SK-N-SH (cell line): ENCODE measurements at regions not wholly inside any gene's neighbourhood (a gene's known extent, or its start where the extent isn't known, plus 50 kb on each side); places are given as distances from the start of the nearest gene placed in this dataset.

Source experiments
- CTCF ChIA-PET: fragments of 300-600, 350-600 bp; formaldehyde crosslinking; extraction: SDS; loops from one replicate; lab custom pipeline; 2021; lab: Yijun Ruan, JAX
- POLR2A ChIA-PET: fragments of 350-600 bp; sonication (Branson Sonifier 250); formaldehyde crosslinking; extraction: SDS; loops from one replicate; lab custom pipeline; 2020; ENCODE audit warnings: antibody characterized with exemption, inconsistent platforms; lab: Yijun Ruan, JAX
- DNase-seq: peaks from one replicate; pipeline ENCODE4 v3.0.0; 2012
- H2AFZ ChIP-seq: fragments of 200-600 bp; sonication (generic); 2 replicates; pipeline ENCODE4 v1.8.1; 2016; ENCODE audit warnings: antibody characterized with exemption, mild to moderate bottlenecking, low read depth
- H3F3A ChIP-seq: fragments of 200-600 bp; sonication (generic); replicated peaks from 2 replicates; pipeline ENCODE3; 2016; ENCODE audit warnings: antibody characterized with exemption, mild to moderate bottlenecking; ENCODE audit not compliant: insufficient read depth
- H3K27ac ChIP-seq, 2 experiments: fragments of 200-500 bp in 1 of 2; fragments of 200-600 bp in 1 of 2; sonication (Bioruptor generic) in 1 of 2; sonication (generic), shearing (Covaris generic) in 1 of 2; 2 replicates each; pipeline versions ENCODE4 v1.5.1 to v1.6.1; 2014 to 2016; ENCODE audit warnings: low read depth in 2 of 2, inconsistent platforms in 1 of 2, low read length in 1 of 2, mild to moderate bottlenecking in 1 of 2, mixed read lengths in 1 of 2
- H3K27me3 ChIP-seq: fragments of 200-600 bp; sonication (generic), shearing (Covaris generic); 2 replicates; pipeline ENCODE4 v1.6.1; 2016; ENCODE audit warnings: mixed run types; ENCODE audit not compliant: insufficient read depth
- H3K36me3 ChIP-seq, 2 experiments: fragments of 200-500 bp in 1 of 2; fragments of 200-600 bp in 1 of 2; sonication (Bioruptor generic) in 1 of 2; sonication (generic) in 1 of 2; replicated peaks in 1 of 2; 2 replicates each; pipeline versions ENCODE3 to v1.5.1; 2014 to 2016; ENCODE audit warnings: low read length in 1 of 2, mild to moderate bottlenecking in 1 of 2; ENCODE audit not compliant: insufficient read depth in 2 of 2, control insufficient read depth in 1 of 2
- H3K4me1 ChIP-seq, 2 experiments: fragments of 200-500 bp in 1 of 2; fragments of 200-600 bp in 1 of 2; sonication (Bioruptor generic) in 1 of 2; sonication (generic), shearing (Covaris generic) in 1 of 2; 2 replicates each; pipeline versions ENCODE4 v1.5.1 to v1.6.1; 2014 to 2016; ENCODE audit warnings: low read depth in 1 of 2, low read length in 1 of 2, mixed run types in 1 of 2; ENCODE audit not compliant: insufficient read depth in 2 of 2, control insufficient read depth in 1 of 2
- H3K4me2 ChIP-seq: fragments of 200-600 bp; sonication (generic), shearing (Covaris generic); 2 replicates; pipeline ENCODE4 v1.6.1; 2017; ENCODE audit warnings: mixed run types
- H3K4me3 ChIP-seq, 2 experiments: fragments of 200-500 bp in 1 of 2; fragments of 200-600 bp in 1 of 2; sonication (Bioruptor generic) in 1 of 2; sonication (generic), shearing (Covaris generic) in 1 of 2; 2 replicates each; pipeline versions ENCODE4 v1.5.1 to v1.8.1; 2014 to 2016; ENCODE audit warnings: low read depth in 2 of 2, inconsistent platforms in 1 of 2, low read length in 1 of 2, mild to moderate bottlenecking in 1 of 2, mixed read lengths in 1 of 2, moderate library complexity in 1 of 2
- H3K79me2 ChIP-seq: fragments of 200-600 bp; sonication (generic); 2 replicates; pipeline ENCODE4 v1.8.1; 2017; ENCODE audit warnings: mild to moderate bottlenecking; ENCODE audit not compliant: insufficient read depth
- H3K9ac ChIP-seq: fragments of 200-600 bp; sonication (generic); 2 replicates; pipeline ENCODE4 v1.6.1; 2017; ENCODE audit warnings: mixed run types
- H3K9me2 ChIP-seq: fragments of 200-600 bp; sonication (generic); 2 replicates; pipeline ENCODE4 v1.6.1; 2017; ENCODE audit warnings: mixed run types
- H3K9me3 ChIP-seq: fragments of 200-600 bp; sonication (generic); 2 replicates; pipeline ENCODE4 v1.6.1; 2017; ENCODE audit warnings: mixed run types, mild to moderate bottlenecking, moderate library complexity
- H4K20me1 ChIP-seq: fragments of 200-600 bp; sonication (generic); 2 replicates; pipeline ENCODE4 v1.6.1; 2017; ENCODE audit warnings: mild to moderate bottlenecking, mixed run types; ENCODE audit not compliant: insufficient read depth
- ELF1 ChIP-seq: IDR thresholded peaks from 2 replicates; pipeline ENCODE4 v1.4.0; 2012
- EP300 ChIP-seq, 2 experiments: IDR thresholded peaks; 2 replicates each; pipeline versions ENCODE4 v1.4.0 to v1.6.1; 2012; ENCODE audit warnings: borderline replicate concordance in 1 of 2, low read depth in 1 of 2, low read length in 1 of 2
- EZH2phosphoT487 ChIP-seq: fragments of 200-600 bp; sonication (generic); IDR thresholded peaks from 2 replicates; pipeline ENCODE4 v1.6.1; 2017; ENCODE audit warnings: low read depth, mixed run types, mild to moderate bottlenecking, antibody characterized with exemption, moderate library complexity, borderline replicate concordance
- FOSL2 ChIP-seq: IDR thresholded peaks from 2 replicates; pipeline ENCODE4 v1.4.0; 2012; ENCODE audit warnings: low read depth, mild to moderate bottlenecking, moderate library complexity, borderline replicate concordance
- FOXJ3 ChIP-seq: sonication (generic); formaldehyde crosslinking; IDR thresholded peaks from 2 replicates; pipeline ENCODE4 v1.5.1; 2020; ENCODE audit warnings: mild to moderate bottlenecking, missing genetic modification reagents
- FOXM1 ChIP-seq: IDR thresholded peaks from 2 replicates; pipeline ENCODE4 v1.4.0; 2012; ENCODE audit warnings: low read depth, mild to moderate bottlenecking
- GABPA ChIP-seq: IDR thresholded peaks from 2 replicates; pipeline ENCODE4 v1.4.0; 2012; ENCODE audit warnings: low read depth, mild to moderate bottlenecking
- GATA2 ChIP-seq: sonication (generic); formaldehyde crosslinking; IDR thresholded peaks from 2 replicates; pipeline ENCODE4 v1.5.0; 2020; ENCODE audit warnings: mild to moderate bottlenecking, missing genetic modification reagents
- IRF3 ChIP-seq: fragments of 150-350 bp; IDR thresholded peaks from 2 replicates; pipeline ENCODE4 v1.6.1; 2016; ENCODE audit warnings: mild to moderate bottlenecking, low read depth, low read length
- JUND ChIP-seq: IDR thresholded peaks from 2 replicates; pipeline ENCODE4 v1.4.0; 2012
- MEF2A ChIP-seq: IDR thresholded peaks from 2 replicates; pipeline ENCODE4 v1.4.0; 2012; ENCODE audit warnings: low read depth, borderline replicate concordance
- MXI1 ChIP-seq: IDR thresholded peaks from 2 replicates; pipeline ENCODE4 v1.6.1; 2012; ENCODE audit warnings: mild to moderate bottlenecking, low read depth, low read length, improper control_type of control experiment
- NFIC ChIP-seq: IDR thresholded peaks from 2 replicates; pipeline ENCODE4 v1.4.0; 2012; ENCODE audit warnings: borderline replicate concordance
- PBX3 ChIP-seq: IDR thresholded peaks from 2 replicates; pipeline ENCODE4; 2012
- POLR2AphosphoS5 ChIP-seq: IDR thresholded peaks from 2 replicates; pipeline ENCODE4 v1.6.1; 2012; ENCODE audit warnings: low read depth, low read length
- RAD21 ChIP-seq: IDR thresholded peaks from 2 replicates; pipeline ENCODE4 v1.6.1; 2012; ENCODE audit warnings: mild to moderate bottlenecking, low read length
- RCOR1 ChIP-seq: fragments of 150-350 bp; IDR thresholded peaks from 2 replicates; pipeline ENCODE4 v1.6.1; 2017; ENCODE audit warnings: antibody characterized with exemption, low read length
- RFX5 ChIP-seq: IDR thresholded peaks from 2 replicates; pipeline ENCODE4 v1.6.1; 2012; ENCODE audit warnings: mild to moderate bottlenecking, improper control_type of control experiment, low read length
- RXRA ChIP-seq: IDR thresholded peaks from 2 replicates; pipeline ENCODE4 v1.4.0; 2012; ENCODE audit warnings: low read depth, mild to moderate bottlenecking, borderline replicate concordance
- SIN3A ChIP-seq: IDR thresholded peaks from 2 replicates; pipeline ENCODE4 v1.6.1; 2012; ENCODE audit warnings: low read depth, mild to moderate bottlenecking, low read length, moderate library complexity, borderline replicate concordance
- SMC3 ChIP-seq: IDR thresholded peaks from 2 replicates; pipeline ENCODE4 v1.6.1; 2012; ENCODE audit warnings: low read depth, low read length, improper control_type of control experiment
- TAF1 ChIP-seq: IDR thresholded peaks from 2 replicates; pipeline ENCODE4 v1.6.1; 2012; ENCODE audit warnings: low read depth, mild to moderate bottlenecking, low read length, moderate library complexity, borderline replicate concordance
- TCF12 ChIP-seq: IDR thresholded peaks from 2 replicates; pipeline ENCODE4 v1.4.0; 2012
- TEAD4 ChIP-seq: IDR thresholded peaks from 2 replicates; pipeline ENCODE4 v1.4.0; 2012; ENCODE audit warnings: mild to moderate bottlenecking, borderline replicate concordance; ENCODE audit not compliant: insufficient read depth
- YY1 ChIP-seq: IDR thresholded peaks from 2 replicates; pipeline ENCODE4 v1.4.0; 2012; ENCODE audit warnings: low read depth, mild to moderate bottlenecking
- ZBTB33 ChIP-seq: IDR thresholded peaks from 2 replicates; pipeline ENCODE4 v1.4.0; 2012; ENCODE audit warnings: low read depth, borderline replicate concordance
- WGBS: methylation state at CpG from one replicate; pipeline ENCODE4 v1.1.6; 2017; ENCODE audit warnings: low lambda C conversion rate; 5-methylcytosine and 5-hydroxymethylcytosine counted together
- TF ChIP-seq, protein P1 (sequence below): IDR thresholded peaks from 2 replicates; pipeline ENCODE4 v1.4.0; 2012; ENCODE audit warnings: low read depth, borderline replicate concordance
- TF ChIP-seq, protein P2 (sequence below): fragments of 150-350 bp; IDR thresholded peaks from 2 replicates; pipeline ENCODE4 v1.6.1; 2017; ENCODE audit warnings: antibody characterized with exemption, low read length, low read depth, borderline replicate concordance

- peaks cover 0 to 16% of the 10 kb centered on the region in 2 experiments; a peak in 2 of 4 replicates for H3K4me1 ChIP-seq
- CTCF ChIA-PET = interaction anchor here (1.0 kb wide), 1 partner anchor 423 kb away, joined by 4 read pairs; no protein-coding TSS in a partner anchor
- H3K4me2 ChIP-seq = peak overlapping the region; percentile 55
- H3K9me2 ChIP-seq = no peaks in the 10 kb centered on the region
- peak overlapping the region in 1 of 2 experiments; percentile 1; a peak in 2 of 4 replicates for H3K4me3 ChIP-seq
- H3K27ac ChIP-seq = peak overlapping the region; percentile 39 to 58; a peak in 3 of 4 replicates
- POLR2A ChIA-PET = interaction anchor here (0.5 kb wide), 1 partner anchor 231 kb away, joined by 3 read pairs; no protein-coding TSS in a partner anchor
- peak; percentile 66 for DNase-seq
- no peaks in the 10 kb centered on the region for H4K20me1 ChIP-seq
- 10% methylated on average over 15 of the region's 15 CpGs for WGBS
- H3K79me2 ChIP-seq = no peaks in the 10 kb centered on the region
- H3F3A ChIP-seq = no peaks in the 10 kb centered on the region
- no peak overlapping the region for H3K9ac ChIP-seq
- H3K36me3 ChIP-seq = no peaks in the 10 kb centered on the region
- no peaks in the 10 kb centered on the region for H3K27me3 ChIP-seq
- H3K9me3 ChIP-seq = no peaks in the 10 kb centered on the region
- no peak overlapping the region for H2AFZ ChIP-seq
- TF ChIP-seq POLR2AphosphoS5 (peak; percentile 97), YY1 (no peak), GATA2 (CRISPR knock-in tag) (peak; percentile 65), TCF12 (peak; percentile 99), EP300 (IDR thresholded peaks at IDR 0.05; ENCODE audit: borderline replicate concordance in 1 of 2, low read depth in 1 of 2, low read length in 1 of 2) (peak; percentile 82 to 94), ELF1 (no peak), NFIC (no peak; the same call in 1 of the 2 replicates), RCOR1 (peak; percentile 73), MXI1 (peak; percentile 27; the same call in 1 of the 2 replicates), FOXJ3 (CRISPR knock-in tag) (peak; percentile 89), SIN3A (no peak), TAF1 (no peak), PBX3 (peak; percentile 98), FOXM1 (peak; percentile 76; the same call in 1 of the 2 replicates), EZH2phosphoT487 (no peak), FOSL2 (no peak; the same call in 1 of the 2 replicates), RFX5 (no peak), MEF2A (no peak), IRF3 (no peak), TEAD4 (peak; percentile 87), GABPA (no peak), RAD21 (no peak), JUND (peak; percentile 72), SMC3 (peak; percentile 7; the same call in 1 of the 2 replicates), RXRA (peak; percentile 49; the same call in 1 of the 2 replicates), ZBTB33 (0 out of 2 replicates have a peak, but pooled peaks have one; percentile 37)
- TF ChIP-seq, protein P1, sequence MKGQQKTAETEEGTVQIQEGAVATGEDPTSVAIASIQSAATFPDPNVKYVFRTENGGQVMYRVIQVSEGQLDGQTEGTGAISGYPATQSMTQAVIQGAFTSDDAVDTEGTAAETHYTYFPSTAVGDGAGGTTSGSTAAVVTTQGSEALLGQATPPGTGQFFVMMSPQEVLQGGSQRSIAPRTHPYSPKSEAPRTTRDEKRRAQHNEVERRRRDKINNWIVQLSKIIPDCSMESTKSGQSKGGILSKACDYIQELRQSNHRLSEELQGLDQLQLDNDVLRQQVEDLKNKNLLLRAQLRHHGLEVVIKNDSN = no peak
- TF ChIP-seq, protein P2, sequence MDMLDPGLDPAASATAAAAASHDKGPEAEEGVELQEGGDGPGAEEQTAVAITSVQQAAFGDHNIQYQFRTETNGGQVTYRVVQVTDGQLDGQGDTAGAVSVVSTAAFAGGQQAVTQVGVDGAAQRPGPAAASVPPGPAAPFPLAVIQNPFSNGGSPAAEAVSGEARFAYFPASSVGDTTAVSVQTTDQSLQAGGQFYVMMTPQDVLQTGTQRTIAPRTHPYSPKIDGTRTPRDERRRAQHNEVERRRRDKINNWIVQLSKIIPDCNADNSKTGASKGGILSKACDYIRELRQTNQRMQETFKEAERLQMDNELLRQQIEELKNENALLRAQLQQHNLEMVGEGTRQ = no peak
These were observed 148.7 kb downstream of the DICER1 start for GRCh38 chr14:95008445-95009217.
